Brain microvascular endothelial cell (primary cell): ENCODE measurements at regions not wholly inside any gene's neighbourhood (a gene's known extent, or its start where the extent isn't known, plus 50 kb on each side); places are given as distances from the start of the nearest gene placed in this dataset.

Source experiments
- DNase-seq: peaks from one replicate; pipeline ENCODE4 v3.0.0-alpha.2; 2020
- H3K27ac ChIP-seq: fragments of 250-450 bp; sonication (Bioruptor Pico); 2 replicates; pipeline ENCODE4 v1.5.1; 2020; ENCODE audit warnings: mild to moderate bottlenecking, moderate library complexity
- H3K27me3 ChIP-seq: fragments of 250-450 bp; sonication (Bioruptor Pico); replicated peaks from 2 replicates; pipeline ENCODE4 v1.5.1; 2020; ENCODE audit warnings: mild to moderate bottlenecking
- H3K36me3 ChIP-seq: fragments of 250-450 bp; sonication (Bioruptor Pico); replicated peaks from 2 replicates; pipeline ENCODE4 v1.5.1; 2020; ENCODE audit warnings: mild to moderate bottlenecking
- H3K4me3 ChIP-seq: 2 replicates; pipeline ENCODE4 v1.5.1; 2011; ENCODE audit warnings: low read depth, mild to moderate bottlenecking, control low read depth, low read length, moderate library complexity
- in situ Hi-C: cut with HindIII; loops from 2 replicates; pipeline ENCODE4 v1.10.0; 2017; ENCODE audit warnings: low sequenced_read_pairs, low pct_ligation_motif_present
- TF ChIP-seq, protein P1 (sequence below): IDR thresholded peaks from 2 replicates; pipeline ENCODE4 v1.5.1; 2011; ENCODE audit warnings: low read depth, mild to moderate bottlenecking, moderate library complexity, low read length, control low read depth, inconsistent platforms; ENCODE audit errors: missing control alignments

DNA sequence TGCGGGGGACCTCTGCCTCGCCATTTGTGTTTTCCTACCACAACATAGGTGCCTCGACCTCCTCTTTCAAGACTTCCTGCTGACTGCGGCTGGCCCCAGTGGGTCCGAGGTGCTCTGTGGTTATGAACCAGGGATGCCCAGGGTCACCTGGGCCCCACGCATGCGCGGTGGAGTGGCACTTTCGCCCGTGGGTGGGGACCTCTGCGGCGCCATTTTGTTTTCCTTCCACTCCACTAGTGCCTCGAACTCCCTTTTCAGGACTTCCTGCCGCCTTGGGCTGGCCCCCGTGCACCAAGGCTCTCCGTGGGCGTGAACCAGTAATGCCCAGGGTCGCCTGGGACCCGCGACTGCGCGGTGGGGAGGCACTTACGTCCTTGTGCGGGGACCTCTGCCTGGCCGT, 351.6 kb downstream of the ALG10 start:
- DNase-seq = no peak
- H3K36me3 ChIP-seq = no peaks in the 10 kb centered on the region
- in situ Hi-C loops = no loop called here
- no peak overlapping the region for H3K27ac ChIP-seq
- TF ChIP-seq, protein P1, sequence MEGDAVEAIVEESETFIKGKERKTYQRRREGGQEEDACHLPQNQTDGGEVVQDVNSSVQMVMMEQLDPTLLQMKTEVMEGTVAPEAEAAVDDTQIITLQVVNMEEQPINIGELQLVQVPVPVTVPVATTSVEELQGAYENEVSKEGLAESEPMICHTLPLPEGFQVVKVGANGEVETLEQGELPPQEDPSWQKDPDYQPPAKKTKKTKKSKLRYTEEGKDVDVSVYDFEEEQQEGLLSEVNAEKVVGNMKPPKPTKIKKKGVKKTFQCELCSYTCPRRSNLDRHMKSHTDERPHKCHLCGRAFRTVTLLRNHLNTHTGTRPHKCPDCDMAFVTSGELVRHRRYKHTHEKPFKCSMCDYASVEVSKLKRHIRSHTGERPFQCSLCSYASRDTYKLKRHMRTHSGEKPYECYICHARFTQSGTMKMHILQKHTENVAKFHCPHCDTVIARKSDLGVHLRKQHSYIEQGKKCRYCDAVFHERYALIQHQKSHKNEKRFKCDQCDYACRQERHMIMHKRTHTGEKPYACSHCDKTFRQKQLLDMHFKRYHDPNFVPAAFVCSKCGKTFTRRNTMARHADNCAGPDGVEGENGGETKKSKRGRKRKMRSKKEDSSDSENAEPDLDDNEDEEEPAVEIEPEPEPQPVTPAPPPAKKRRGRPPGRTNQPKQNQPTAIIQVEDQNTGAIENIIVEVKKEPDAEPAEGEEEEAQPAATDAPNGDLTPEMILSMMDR = no peak
- no peaks in the 10 kb centered on the region for H3K27me3 ChIP-seq
- no peak overlapping the region for H3K4me3 ChIP-seq

DNA sequence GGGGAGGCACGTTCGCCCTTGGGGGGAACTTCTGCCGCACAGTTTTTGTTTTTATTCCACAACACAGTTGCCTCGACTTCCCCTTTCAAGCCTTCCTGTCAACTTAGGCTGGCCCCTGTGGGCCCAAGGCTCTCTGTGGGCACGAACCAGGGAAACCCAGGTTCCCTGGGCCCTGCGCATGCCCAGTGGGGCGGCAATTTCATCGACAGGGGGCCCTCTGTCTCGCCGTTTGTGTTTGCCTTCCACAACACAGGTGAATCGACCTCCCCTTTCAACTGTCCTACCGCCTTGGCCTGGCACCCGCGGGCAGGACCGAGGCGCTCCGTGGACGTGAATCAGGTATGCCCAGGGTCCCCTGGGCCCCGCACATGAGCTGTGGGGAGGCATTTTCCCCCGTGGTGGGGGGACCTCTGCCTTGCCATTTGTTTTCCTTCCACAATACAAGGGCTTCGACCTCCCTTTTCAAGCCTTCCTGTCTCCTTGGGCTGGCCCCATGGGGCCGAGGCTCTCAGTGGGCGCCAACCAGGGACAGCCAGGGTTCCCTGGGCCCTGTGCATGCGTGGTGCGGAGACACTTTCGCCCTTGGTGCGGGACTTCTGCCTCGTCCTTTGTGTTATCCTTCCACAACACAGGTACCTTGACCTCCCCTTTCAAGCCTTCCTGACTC, 354.0 kb downstream of the ALG10 start:
- Histone ChIP-seq H3K27ac (no peak overlapping the region), H3K36me3 (no peaks in the 10 kb centered on the region), H3K27me3 (no peaks in the 10 kb centered on the region), H3K4me3 (no peak overlapping the region)
- in situ Hi-C loops = no loop called here
- no peak for DNase-seq
- TF ChIP-seq, protein P1 = no peak

DNA sequence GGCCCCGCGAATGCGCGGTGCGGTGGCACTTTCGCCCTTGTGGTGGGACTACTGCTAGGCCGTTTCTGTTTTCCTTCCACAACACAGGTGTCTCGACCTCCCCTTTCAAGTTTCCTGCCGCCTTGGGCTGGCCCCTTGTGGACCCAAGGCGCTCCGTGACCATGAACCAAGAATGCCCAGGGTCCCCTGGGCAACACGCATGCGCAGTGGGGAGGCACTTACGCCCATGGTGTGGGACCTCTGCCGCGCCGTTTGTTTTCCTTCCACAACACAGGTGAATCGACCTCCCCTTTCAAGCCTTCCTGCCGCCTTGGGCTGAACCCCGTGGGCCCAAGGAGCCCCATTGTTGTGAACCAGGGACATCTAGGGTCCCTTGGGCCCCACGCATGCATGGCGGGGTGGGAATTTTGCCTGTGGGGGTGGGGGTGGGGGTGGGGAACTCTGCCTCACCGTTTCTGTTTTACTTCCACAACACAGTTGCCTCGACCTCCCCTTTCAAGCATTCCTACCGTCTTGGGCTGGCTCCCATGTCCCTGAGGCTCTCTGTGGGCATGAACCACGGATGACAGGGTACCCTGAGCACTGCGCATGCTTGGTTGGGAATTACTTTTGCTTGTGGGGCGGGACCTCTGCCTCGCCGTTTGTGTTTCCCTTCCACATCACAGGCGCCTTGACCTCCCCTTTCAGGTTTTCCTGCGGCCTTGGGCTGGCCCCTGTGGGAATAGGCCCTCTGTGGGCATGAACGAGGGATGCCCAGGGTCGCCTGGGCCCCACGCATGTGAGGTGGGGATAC, 355.1 kb downstream of the ALG10 start:
- H3K4me3 ChIP-seq = no peak overlapping the region
- TF ChIP-seq, protein P1 = no peak
- H3K36me3 ChIP-seq = no peaks in the 10 kb centered on the region
- no peaks in the 10 kb centered on the region for H3K27me3 ChIP-seq
- DNase-seq = no peak
- in situ Hi-C loops = no loop called here
- H3K27ac ChIP-seq = no peak overlapping the region

DNA sequence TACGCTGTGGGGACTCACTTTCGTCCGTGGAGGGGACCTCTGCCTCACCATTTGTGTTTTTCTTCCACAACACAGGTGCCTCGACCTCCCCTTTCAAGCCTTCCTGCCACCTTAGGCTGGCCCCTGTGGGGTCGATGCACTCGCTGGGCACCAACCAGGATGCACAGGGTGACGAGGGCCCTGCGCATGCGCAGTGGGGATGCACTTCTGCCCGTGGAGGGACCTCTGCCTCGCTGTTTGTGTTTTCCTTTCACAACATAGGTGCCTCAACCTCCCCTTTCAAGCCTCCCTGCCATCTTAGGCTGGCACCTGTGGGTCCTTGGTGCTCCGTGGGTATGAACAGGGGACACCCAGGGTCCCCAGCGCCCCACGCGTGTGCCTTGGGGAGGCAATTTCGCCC, 356.8 kb downstream of the ALG10 start:
- Histone ChIP-seq H3K27me3 (no peaks in the 10 kb centered on the region), H3K4me3 (no peak overlapping the region), H3K36me3 (no peaks in the 10 kb centered on the region), H3K27ac (no peak overlapping the region)
- DNase-seq = no peak
- TF ChIP-seq, protein P1 = no peak
- in situ Hi-C loops = no loop called here

GRCh38 chr12:34384693-34385092, 362.4 kb downstream of the ALG10 start:
- DNase-seq = no peak
- Histone ChIP-seq H3K4me3 (no peak overlapping the region), H3K27me3 (no peaks in the 10 kb centered on the region), H3K27ac (no peak overlapping the region), H3K36me3 (no peaks in the 10 kb centered on the region)
- in situ Hi-C loops = no loop called here
- TF ChIP-seq, protein P1 = no peak
